OCI-LY7 (cell line): ENCODE measurements at regions not wholly inside any gene's neighbourhood (a gene's known extent, or its start where the extent isn't known, plus 50 kb on each side); places are given as distances from the start of the nearest gene placed in this dataset.

ENCODE experiments used
- EZH2phosphoT487 ChIP-seq: fragments of 200-600 bp; sonication (generic); IDR thresholded peaks from 2 replicates; pipeline ENCODE4 v1.6.1; 2018; ENCODE audit warnings: low read depth, borderline replicate concordance, mild to moderate bottlenecking, mixed run types, antibody characterized with exemption, low read length, moderate library complexity, mixed read lengths
- TF ChIP-seq, protein P1 (sequence below): fragments of 200-600 bp; sonication (generic); conservative IDR thresholded peaks from 2 replicates; pipeline ENCODE4 v1.5.1; 2014; ENCODE audit warnings: mild to moderate bottlenecking, antibody characterized with exemption, low read length, moderate library complexity, mixed read lengths

DNA sequence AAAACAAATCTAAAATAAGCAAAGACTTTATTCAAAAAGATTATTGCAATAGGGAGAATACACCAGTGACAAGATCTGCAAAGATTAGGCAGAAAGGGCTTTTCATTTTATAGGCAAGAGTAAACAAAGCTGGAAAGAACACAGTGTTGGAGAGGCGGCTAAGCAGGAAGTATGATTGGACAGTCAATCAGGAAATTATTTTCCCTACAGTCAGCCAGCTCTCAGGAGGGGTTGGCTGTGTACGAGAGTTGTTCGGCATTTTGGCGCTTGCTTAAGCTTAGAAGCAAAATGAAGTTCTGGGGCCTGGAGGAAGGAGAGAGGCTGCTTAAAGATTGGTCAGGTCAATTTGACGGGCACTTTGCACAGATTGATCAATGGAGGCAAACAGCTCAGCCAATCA is 1030.5 kb downstream of the TLE4 start:
- TF ChIP-seq, protein P1, sequence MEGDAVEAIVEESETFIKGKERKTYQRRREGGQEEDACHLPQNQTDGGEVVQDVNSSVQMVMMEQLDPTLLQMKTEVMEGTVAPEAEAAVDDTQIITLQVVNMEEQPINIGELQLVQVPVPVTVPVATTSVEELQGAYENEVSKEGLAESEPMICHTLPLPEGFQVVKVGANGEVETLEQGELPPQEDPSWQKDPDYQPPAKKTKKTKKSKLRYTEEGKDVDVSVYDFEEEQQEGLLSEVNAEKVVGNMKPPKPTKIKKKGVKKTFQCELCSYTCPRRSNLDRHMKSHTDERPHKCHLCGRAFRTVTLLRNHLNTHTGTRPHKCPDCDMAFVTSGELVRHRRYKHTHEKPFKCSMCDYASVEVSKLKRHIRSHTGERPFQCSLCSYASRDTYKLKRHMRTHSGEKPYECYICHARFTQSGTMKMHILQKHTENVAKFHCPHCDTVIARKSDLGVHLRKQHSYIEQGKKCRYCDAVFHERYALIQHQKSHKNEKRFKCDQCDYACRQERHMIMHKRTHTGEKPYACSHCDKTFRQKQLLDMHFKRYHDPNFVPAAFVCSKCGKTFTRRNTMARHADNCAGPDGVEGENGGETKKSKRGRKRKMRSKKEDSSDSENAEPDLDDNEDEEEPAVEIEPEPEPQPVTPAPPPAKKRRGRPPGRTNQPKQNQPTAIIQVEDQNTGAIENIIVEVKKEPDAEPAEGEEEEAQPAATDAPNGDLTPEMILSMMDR = no peak
- TF ChIP-seq EZH2phosphoT487 = no peak
